ENCODE measurements at regions not wholly inside any gene's neighbourhood (a gene's known extent, or its start where the extent isn't known, plus 50 kb on each side); places are given as distances from the start of the nearest gene placed in this dataset.
A peak's percentile ranks its signal among the peaks of the same experiment; 100 is the strongest.

GRCh38 chr4:125522992-125523391 is 208.2 kb downstream of the FAT4 start:
- no peak for TF ChIP-seq JUND (IDR thresholded peaks at IDR 0.05; ENCODE audit: low read depth)
- DNase-seq (ENCODE audit: low read depth in 1 of 2, low spot score in 1 of 2): peak in 1 of 2 experiments; percentile 48
- in situ Hi-C loops (cut with HindIII; ENCODE audit: low pct_unique_long_range_greater_than_20kb, low sequenced_read_pairs): no loop called here

GRCh38 chr4:125526420-125526819 is 211.7 kb downstream of the FAT4 start:
- no peak for TF ChIP-seq JUND (IDR thresholded peaks at IDR 0.05; ENCODE audit: low read depth)
- DNase-seq (ENCODE audit: low read depth in 1 of 2, low spot score in 1 of 2): no peak
- in situ Hi-C loops (cut with HindIII; ENCODE audit: low pct_unique_long_range_greater_than_20kb, low sequenced_read_pairs): no loop called here

- in situ Hi-C loops (cut with HindIII; ENCODE audit: low pct_unique_long_range_greater_than_20kb, low sequenced_read_pairs): no loop called here
- no peak for TF ChIP-seq JUND (IDR thresholded peaks at IDR 0.05; ENCODE audit: low read depth)
- DNase-seq (ENCODE audit: low read depth in 1 of 2, low spot score in 1 of 2): no peak
Measured at GRCh38 chr4:125527681-125528080, 212.9 kb downstream of the FAT4 start.

- in situ Hi-C loops (cut with HindIII; ENCODE audit: low pct_unique_long_range_greater_than_20kb, low sequenced_read_pairs): no loop called here
- TF ChIP-seq JUND (IDR thresholded peaks at IDR 0.05; ENCODE audit: low read depth): no peak
- DNase-seq (ENCODE audit: low read depth in 1 of 2, low spot score in 1 of 2): no peak
Measured at GRCh38 chr4:125529071-125529470, 214.3 kb downstream of the FAT4 start.

- DNase-seq (ENCODE audit: low read depth in 1 of 2, low spot score in 1 of 2): no peak
- TF ChIP-seq JUND (IDR thresholded peaks at IDR 0.05; ENCODE audit: low read depth): no peak
- in situ Hi-C loops (cut with HindIII; ENCODE audit: low pct_unique_long_range_greater_than_20kb, low sequenced_read_pairs): no loop called here
Measured at GRCh38 chr4:125538670-125539069, 223.9 kb downstream of the FAT4 start.

DNA sequence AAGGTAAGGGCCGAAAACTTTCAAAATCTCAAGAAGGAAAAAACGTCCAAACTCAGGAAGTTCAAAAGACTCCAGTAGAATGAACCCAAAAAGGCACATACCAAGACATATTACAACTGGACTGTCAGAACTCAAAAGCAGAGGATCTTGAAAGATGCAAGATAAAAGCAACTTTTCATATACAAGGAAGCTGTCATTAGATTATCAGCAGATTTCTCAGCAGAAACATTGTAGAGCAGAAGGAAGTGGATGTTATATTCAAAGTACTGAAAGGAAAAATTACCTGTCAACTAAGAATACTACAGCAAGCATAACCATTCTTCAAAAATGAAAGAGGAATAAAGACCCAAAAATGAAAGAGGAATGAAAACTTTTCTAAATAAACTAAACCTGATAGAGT is 224.9 kb downstream of the FAT4 start:
- no peak for DNase-seq (ENCODE audit: low read depth in 1 of 2, low spot score in 1 of 2)
- no peak for TF ChIP-seq JUND (IDR thresholded peaks at IDR 0.05; ENCODE audit: low read depth)
- in situ Hi-C loops (cut with HindIII; ENCODE audit: low pct_unique_long_range_greater_than_20kb, low sequenced_read_pairs): no loop called here

- no peak for DNase-seq (ENCODE audit: low read depth in 1 of 2, low spot score in 1 of 2)
- TF ChIP-seq JUND (IDR thresholded peaks at IDR 0.05; ENCODE audit: low read depth): no peak
- in situ Hi-C loops (cut with HindIII; ENCODE audit: low pct_unique_long_range_greater_than_20kb, low sequenced_read_pairs): no loop called here
Measured at GRCh38 chr4:125541836-125542385, 227.2 kb downstream of the FAT4 start.

GRCh38 chr4:125546272-125546671 is 231.5 kb downstream of the FAT4 start:
- TF ChIP-seq JUND (IDR thresholded peaks at IDR 0.05; ENCODE audit: low read depth): no peak
- no peak for DNase-seq (ENCODE audit: low read depth in 1 of 2, low spot score in 1 of 2)
- in situ Hi-C loops (cut with HindIII; ENCODE audit: low pct_unique_long_range_greater_than_20kb, low sequenced_read_pairs): no loop called here

DNA sequence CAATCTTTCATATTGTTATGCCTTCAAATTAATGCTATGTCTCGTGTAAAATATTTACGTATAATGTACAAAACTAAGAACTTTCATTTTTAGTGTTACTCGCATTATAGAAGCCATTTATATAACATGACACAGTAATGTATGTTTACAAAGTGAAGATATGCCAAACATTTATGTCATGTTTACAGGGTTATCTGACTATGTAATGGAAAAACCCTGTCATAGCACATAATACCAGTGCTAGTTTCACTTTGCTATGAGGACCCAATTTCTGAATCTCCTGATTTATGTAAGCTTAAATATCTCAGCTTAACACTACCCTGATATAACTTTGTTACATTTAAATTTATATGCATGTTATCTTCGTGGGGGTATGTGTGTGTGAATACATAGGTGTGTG is 233.1 kb downstream of the FAT4 start:
- no peak for DNase-seq (ENCODE audit: low read depth in 1 of 2, low spot score in 1 of 2)
- in situ Hi-C loops (cut with HindIII; ENCODE audit: low pct_unique_long_range_greater_than_20kb, low sequenced_read_pairs): no loop called here
- no peak for TF ChIP-seq JUND (IDR thresholded peaks at IDR 0.05; ENCODE audit: low read depth)

DNA sequence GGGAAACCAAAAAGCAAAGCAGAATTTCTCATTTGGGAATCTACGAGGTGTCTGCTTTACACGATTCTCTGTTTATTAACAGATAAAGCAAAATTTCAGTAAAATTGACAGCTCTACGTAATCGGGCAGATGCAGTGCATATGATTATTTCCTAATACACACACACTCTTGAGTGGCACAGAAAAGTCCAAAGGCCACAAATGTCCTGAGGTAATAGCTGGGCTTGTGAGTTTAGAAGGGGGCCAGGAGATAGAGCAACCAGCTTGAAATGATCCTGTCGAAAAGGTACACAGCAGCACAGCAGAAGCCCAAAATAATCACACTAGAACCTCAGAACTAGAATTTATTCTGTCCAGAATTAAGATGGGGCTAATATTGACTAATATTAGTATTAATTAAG is 236.0 kb downstream of the FAT4 start:
- no peak for TF ChIP-seq JUND (IDR thresholded peaks at IDR 0.05; ENCODE audit: low read depth)
- in situ Hi-C loops (cut with HindIII; ENCODE audit: low pct_unique_long_range_greater_than_20kb, low sequenced_read_pairs): no loop called here

GRCh38 chr4:125551466-125551865 is 236.7 kb downstream of the FAT4 start:
- in situ Hi-C loops (cut with HindIII; ENCODE audit: low pct_unique_long_range_greater_than_20kb, low sequenced_read_pairs): no loop called here
- DNase-seq (ENCODE audit: low read depth in 1 of 2, low spot score in 1 of 2): no peak
- no peak for TF ChIP-seq JUND (IDR thresholded peaks at IDR 0.05; ENCODE audit: low read depth)

More for the DNA sequence above, 236.0 kb downstream of the FAT4 start:
- no peak for DNase-seq (ENCODE audit: low read depth in 1 of 2, low spot score in 1 of 2)

DNA sequence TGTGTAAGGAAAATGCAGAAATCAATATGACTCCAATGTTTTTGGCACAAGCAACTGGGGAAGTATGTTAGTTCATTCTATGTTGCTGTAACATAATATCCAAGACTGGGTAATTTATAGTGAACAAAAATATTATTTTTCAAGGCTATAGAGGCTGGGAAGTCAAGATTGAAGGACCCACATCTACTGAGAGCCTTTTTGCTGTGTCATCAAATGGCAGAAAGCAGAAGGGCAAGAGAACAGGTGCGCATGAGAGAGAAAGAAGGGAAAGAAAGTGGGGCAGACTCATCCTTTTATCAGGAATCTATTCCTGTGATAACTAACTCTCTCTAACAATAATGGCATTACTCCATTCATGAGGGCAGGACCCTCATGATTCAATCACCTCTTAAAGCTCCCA is 237.2 kb downstream of the FAT4 start:
- no peak for DNase-seq (ENCODE audit: low read depth in 1 of 2, low spot score in 1 of 2)
- TF ChIP-seq JUND (IDR thresholded peaks at IDR 0.05; ENCODE audit: low read depth): no peak
- in situ Hi-C loops (cut with HindIII; ENCODE audit: low pct_unique_long_range_greater_than_20kb, low sequenced_read_pairs): no loop called here

- TF ChIP-seq JUND (IDR thresholded peaks at IDR 0.05; ENCODE audit: low read depth): no peak
- DNase-seq (ENCODE audit: low read depth in 1 of 2, low spot score in 1 of 2): peak in 1 of 2 experiments; percentile 49
- in situ Hi-C loops (cut with HindIII; ENCODE audit: low pct_unique_long_range_greater_than_20kb, low sequenced_read_pairs): no loop called here
Measured at GRCh38 chr4:125572601-125573000, 257.8 kb downstream of the FAT4 start.

- in situ Hi-C loops (cut with HindIII; ENCODE audit: low pct_unique_long_range_greater_than_20kb, low sequenced_read_pairs): no loop called here
- DNase-seq (ENCODE audit: low read depth in 1 of 2, low spot score in 1 of 2): no peak
- TF ChIP-seq JUND (IDR thresholded peaks at IDR 0.05; ENCODE audit: low read depth): no peak
Measured at GRCh38 chr4:125573368-125573767, 258.6 kb downstream of the FAT4 start.
